Stromal cell of bone marrow (primary cell): ENCODE measurements at regions not wholly inside any gene's neighbourhood (a gene's known extent, or its start where the extent isn't known, plus 50 kb on each side); places are given as distances from the start of the nearest gene placed in this dataset.
A peak's percentile ranks its signal among the peaks of the same experiment; 100 is the strongest.
"Not testable (repeated sequence)": the region's sequence is repeated elsewhere in the genome, so short reads cannot be mapped to it uniquely, and the experiment has no call there.

ENCODE experiments used
- DNase-seq: peaks from one replicate; pipeline ENCODE4 v3.0.0-alpha.2; 2012; ENCODE audit warnings: low read depth

- no peak for DNase-seq
These were observed 57.0 kb upstream of the MSN start for GRCh38 chrX:65610481-65610880.

- DNase-seq = no peak
These were observed 57.4 kb upstream of the MSN start for GRCh38 chrX:65610040-65610439.

- no peak for DNase-seq
These were observed 58.2 kb upstream of the MSN start for GRCh38 chrX:65609237-65609636.

GRCh38 chrX:65608026-65608425 is 59.4 kb upstream of the MSN start:
- no peak for DNase-seq

- DNase-seq = no peak
These were observed 60.2 kb upstream of the MSN start for GRCh38 chrX:65607070-65607742.

- DNase-seq = no peak
These were observed 65.3 kb upstream of the MSN start for GRCh38 chrX:65602221-65602560.

- DNase-seq = peak; percentile 89
These were observed 65.8 kb upstream of the MSN start for GRCh38 chrX:65601530-65602220.

- DNase-seq = no peak
These were observed 66.3 kb upstream of the MSN start for GRCh38 chrX:65601126-65601525.

- no peak for DNase-seq
These were observed 65.5 kb upstream of the LAS1L start for GRCh38 chrX:65600106-65600505.

- no peak for DNase-seq
These were observed 64.1 kb upstream of the LAS1L start for GRCh38 chrX:65598559-65599147.

- DNase-seq = no peak
These were observed 61.9 kb upstream of the LAS1L start for GRCh38 chrX:65596270-65597034.

- peak; percentile 85 for DNase-seq
These were observed 60.9 kb upstream of the LAS1L start for GRCh38 chrX:65595460-65595876.

- DNase-seq = no peak
These were observed 56.6 kb upstream of the LAS1L start for GRCh38 chrX:65591206-65591605.

GRCh38 chrX:65589304-65589703 is 54.7 kb upstream of the LAS1L start:
- no peak for DNase-seq

GRCh38 chrX:65588795-65589194 is 54.2 kb upstream of the LAS1L start:
- DNase-seq = no peak

- peak; percentile 51 for DNase-seq
These were observed 53.3 kb upstream of the LAS1L start for GRCh38 chrX:65587616-65588526.

GRCh38 chrX:65586491-65586890 is 51.9 kb upstream of the LAS1L start:
- DNase-seq = peak; percentile 59

GRCh38 chrX:65585226-65585625 is 50.6 kb upstream of the LAS1L start:
- DNase-seq = not testable (repeated sequence)
